Hematopoietic multipotent progenitor cell (in vitro differentiated cells): ENCODE measurements at regions not wholly inside any gene's neighbourhood (a gene's known extent, or its start where the extent isn't known, plus 50 kb on each side); places are given as distances from the start of the nearest gene placed in this dataset.
"Not testable (repeated sequence)": the region's sequence is repeated elsewhere in the genome, so short reads cannot be mapped to it uniquely, and the experiment has no call there.

Source experiments
- DNase-seq, 3 donors: peaks; one replicate each; pipeline ENCODE4 v3.0.0-alpha.2; 2011 to 2015; ENCODE audit warnings: low read depth in 2 of 3, low spot score in 2 of 3

DNA sequence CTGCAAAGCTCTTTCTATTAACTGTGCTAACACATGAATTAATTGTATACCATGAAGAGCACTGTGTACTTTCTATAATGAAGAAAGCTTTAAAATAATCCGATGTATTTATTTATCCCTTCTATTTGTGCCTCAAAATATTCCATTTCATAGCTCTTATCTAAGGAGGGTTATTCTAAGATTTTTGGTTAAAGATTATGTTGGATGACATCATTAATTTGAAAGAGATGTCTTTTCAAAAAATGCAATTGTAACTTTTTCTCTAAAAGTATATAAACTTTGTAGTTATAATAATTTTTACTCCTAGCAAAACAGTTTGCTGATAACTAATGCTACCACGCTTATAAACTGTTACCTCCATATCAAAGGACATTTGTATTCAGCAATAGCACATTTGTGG lies 192.4 kb upstream of the HSF2 start:
- no peak for DNase-seq

DNA sequence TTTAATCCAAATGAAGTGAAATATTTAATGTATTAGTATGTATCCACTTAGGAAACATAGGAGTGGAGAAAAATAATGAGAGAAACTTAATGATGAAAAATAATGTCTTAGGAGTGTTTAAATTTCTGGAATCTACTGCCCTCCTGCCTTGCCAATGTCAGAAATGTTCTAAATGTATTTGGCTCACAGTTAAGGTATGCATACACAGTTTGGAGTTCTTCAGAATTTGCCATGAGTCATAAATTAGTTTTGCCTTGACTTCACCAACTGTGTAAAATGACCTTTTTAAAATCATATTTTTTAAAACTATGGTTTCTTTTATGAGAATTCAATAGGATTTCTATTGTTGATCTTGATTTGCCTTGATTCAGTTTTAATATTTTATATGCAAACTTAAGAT lies 191.7 kb upstream of the HSF2 start:
- DNase-seq: no peak

DNA sequence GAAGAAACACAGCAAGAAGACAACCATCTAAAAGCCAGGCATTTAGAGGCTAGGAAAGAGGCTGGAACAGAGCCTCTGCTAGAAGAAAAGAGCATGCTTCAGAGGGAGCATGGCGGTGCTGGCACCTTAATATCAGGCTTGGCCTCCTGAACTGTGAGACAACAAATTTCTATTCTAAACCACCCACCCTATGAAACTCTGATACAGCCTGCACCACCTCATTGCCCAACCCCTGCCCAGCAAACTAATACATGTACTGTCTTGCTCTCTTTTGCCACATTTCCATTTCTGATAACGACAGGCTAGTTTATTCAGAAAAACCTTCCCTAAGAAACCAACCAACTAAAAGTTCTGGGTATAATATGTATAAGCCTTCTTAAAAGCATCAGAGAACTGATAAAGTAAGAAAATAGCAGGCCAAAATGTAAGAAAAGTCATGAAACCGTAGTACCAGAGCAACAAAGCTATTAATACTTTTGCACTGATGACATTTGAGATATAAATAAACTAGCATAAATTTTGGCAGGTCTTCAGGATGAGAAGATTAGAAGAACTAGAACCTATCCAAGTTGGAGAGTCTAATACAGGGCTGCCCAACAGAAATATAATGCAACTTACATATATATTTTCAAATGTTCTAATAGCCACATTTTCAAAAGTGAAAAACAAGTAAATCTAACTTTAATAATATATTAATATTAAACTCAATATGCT lies 184.7 kb upstream of the HSF2 start:
- DNase-seq: no peak

DNA sequence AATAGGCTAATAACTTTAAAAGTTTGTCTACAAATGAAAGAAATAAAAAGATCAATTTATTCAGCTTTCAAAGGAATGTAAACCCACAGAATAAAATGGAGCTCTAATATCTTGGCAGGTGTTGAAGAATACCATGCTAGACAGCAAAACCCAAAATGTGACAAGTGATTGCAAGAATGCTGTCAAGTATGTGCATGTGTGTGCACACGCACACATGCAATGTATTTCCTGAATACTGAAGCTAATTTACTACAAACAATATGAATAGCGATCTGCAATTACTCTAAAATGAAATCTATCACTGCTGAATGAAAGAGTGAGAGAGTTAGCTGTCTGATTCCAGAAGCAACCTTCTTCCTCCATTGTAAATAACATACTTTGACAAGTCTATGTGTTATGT lies 179.2 kb upstream of the HSF2 start:
- DNase-seq: no peak

DNA sequence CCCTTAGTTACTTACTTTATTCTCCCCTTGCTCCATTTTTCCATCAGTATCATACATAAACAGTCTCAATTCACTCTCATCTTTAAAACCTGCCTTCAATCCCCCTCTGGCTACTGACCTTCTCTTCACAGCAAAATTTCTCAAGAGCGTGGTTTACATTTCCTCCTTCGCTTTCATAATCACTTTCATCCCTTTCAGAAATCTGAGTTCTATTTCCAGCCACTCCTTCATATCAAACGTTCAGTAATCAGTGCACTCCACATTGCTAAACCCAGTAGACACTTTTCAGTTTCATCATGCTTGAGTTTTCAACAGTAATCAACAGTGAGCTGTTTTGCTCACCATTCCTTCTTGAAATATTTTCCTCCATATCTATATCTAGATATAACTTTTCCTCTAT lies 176.7 kb upstream of the HSF2 start:
- DNase-seq: no peak

DNA sequence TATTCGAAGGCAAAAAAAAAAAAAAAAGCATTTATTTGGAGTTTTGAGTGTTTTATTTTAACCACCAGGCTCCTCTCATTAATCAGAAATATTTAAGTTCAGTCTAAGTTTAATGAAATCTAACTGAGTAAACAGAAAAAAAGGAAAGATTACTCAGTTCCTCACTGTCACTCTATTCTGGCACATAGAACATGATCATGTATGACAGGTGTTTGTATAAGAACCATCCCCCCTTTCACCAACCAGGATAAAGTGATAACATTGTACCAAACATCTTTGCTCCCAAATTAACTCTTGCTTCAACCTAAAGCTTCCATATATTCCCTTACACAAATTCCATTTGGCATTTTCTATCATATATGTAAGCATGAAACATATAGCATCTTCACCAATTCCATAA lies 176.2 kb upstream of the HSF2 start:
- DNase-seq: no peak

DNA sequence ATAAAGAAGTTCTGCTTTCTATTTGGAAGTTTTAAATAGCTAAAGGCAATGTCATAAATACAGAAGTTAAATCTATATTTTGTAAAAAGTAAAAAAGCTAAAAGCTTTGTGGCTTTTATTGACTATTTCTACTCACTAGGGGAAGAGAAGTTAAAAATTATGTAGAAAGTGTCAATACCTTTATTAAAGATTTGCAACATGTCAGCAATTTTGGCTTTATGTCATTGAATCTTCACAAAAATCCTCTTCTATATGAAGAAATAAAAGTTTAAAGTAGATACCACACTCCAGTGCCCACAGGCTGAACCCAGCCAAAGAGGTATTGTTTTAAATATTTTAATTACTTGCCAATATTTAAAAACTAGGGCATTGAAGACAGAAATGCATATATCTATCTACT lies 160.6 kb upstream of the HSF2 start:
- no peak for DNase-seq

DNA sequence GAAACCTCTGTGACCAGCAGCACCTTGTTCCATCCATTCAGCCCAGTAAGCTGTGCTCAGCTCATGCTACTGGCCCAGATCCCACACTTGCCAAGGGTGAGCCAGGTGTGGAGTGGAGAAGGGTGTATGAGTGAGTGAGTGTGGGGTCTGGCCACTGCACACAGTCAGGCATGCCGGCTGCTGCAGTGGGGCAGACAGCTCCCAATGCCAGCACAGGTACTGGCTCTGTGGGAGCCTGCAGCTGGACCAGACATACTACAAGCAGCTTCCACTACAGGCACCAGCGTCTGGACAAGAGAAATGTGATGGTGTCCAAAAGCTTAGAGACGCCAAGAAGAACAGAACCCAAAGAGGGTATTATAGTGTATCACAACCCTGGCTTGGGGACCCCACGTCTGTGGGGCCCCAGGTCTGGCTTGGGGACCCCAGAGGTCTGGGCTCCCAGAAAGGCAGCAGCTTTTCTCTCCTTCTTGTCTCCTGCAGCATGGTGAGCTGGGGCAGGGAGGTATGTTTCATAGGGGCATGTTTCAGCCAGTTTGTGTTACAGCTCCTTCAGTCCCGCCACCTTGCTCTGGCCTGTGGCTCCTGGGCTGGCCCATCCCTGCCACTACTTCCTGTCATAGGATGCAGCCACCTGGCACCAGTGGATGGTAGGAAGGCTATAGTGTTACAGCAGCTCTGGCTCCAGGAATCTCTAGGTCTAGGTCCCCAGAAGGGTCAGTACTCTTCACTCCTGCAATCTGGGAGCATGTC lies 152.4 kb upstream of the HSF2 start:
- DNase-seq: no peak

DNA sequence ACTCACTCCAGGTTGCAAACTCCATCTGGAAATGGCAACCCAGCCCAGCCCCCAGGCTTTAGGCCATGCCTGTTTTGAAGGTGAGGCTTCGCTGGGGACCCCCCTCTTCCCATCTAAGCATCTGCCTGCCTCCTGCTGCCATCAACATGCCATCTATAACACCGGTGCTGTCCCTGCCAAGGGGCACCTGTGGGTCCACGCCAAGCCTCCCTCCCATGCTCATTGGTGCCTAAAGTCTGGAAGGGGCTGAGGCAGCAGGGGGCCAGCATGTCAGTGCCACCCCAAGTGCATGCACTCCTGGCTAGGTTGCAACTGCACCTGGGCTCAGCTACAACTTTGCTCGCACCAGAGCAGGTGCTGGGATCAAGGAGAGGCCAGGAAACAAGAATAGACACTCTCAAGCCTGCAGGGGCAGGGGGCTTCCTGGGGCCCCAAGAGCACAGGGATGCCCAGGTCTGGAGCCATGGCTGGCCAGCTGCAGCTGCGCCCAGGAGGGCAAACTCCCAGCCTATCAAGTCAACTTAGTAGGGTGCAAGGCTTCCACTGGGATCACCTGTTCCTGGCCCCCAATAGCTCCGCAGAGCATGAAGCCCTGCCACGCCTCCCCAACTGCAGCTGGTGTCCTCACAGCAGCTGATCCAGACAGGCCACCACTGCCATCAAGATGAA lies 151.3 kb upstream of the HSF2 start:
- DNase-seq: no peak

DNA sequence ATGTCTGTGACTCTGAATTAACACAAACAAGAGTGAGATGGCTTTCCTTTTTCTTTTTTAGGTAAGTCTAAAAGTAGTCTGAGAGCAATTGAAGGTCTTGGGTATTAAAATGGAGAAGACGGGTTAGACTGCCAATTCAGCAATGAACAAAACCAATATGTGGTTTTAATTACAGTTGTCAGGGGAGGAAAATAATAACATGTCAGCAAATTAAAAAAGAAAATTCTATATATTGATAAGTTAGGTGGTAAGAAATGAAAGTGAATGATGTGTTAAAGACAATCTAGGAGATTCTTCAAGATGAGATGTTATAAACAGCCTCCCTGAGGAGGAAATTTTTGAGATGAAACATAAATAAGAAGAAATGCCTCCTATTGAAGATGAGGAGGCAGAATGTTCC lies 150.6 kb upstream of the HSF2 start:
- no peak for DNase-seq

DNA sequence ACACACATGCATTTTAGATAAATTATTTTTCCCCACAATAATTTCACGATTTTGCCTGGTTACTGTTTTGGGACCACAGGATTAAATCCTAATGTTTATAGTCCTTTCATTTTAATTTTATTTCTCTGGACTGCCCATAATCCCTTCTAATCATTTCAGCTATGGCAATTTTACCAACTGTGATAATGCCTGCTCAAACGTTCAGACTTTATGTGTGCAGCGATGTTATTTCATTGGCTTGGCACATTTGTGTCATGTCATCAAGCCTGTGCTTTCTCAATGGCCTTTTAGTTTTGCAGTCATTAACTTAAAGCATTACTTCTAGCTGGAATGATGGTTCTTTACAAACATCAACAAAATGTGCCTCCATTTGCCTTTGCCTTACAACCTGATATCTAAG lies 140.6 kb upstream of the HSF2 start:
- DNase-seq: no peak

DNA sequence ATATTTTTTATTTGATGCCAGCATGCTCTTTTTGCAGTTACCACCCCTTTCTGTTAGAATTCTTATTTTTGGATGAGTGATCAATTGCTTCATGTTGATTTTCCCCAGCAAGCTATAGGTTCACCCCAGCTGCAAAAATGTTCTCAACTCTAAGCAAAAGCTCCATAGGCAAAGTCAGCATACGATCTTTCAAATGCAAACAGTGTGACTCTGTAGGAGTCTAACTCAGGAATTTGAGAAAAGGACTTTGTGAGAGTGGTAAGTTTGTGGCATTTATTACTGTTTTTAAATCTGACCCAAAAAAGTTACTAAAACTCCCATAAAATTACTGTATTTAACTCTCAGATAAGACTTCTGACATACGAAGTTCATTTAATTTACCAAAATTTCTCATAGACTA lies 134.9 kb upstream of the HSF2 start:
- no peak for DNase-seq

DNA sequence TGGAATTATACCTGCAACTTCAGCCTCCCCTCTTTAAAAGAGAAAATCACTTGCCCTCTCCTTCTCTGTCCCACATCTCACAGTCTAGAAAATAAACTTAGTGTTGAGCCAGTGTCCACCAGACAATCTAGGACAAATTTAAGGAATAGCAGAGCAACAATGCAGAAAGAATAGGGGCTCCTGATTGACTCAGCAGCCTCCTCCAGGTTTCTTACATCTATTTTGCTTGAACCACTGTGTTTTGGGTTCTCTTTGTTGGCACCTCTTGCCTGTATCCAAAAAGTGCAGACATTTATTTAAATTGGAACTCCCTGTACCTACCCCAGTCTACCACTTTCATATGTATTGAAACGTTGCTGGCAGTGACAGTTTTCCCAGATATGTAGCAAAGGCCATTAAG lies 133.7 kb upstream of the HSF2 start:
- no peak for DNase-seq

DNA sequence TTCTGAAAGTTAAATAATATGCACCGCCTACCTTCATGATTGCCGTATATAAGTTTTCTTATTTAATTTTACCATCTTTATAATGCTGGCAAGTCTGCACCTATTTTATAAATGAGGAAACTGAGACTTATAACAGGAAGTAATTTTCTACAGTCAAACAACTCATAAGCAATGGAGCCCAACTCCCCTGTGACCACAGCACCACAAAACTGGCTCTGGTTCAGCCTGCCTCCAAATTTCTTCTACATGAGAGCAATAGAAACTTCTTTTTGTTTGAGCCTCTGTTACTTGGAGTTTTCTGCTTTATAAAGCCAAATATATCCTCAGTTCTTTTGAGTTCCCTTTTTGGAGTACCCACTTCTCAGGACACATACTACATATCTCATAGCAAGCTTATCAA lies 131.1 kb upstream of the HSF2 start:
- DNase-seq: no peak

DNA sequence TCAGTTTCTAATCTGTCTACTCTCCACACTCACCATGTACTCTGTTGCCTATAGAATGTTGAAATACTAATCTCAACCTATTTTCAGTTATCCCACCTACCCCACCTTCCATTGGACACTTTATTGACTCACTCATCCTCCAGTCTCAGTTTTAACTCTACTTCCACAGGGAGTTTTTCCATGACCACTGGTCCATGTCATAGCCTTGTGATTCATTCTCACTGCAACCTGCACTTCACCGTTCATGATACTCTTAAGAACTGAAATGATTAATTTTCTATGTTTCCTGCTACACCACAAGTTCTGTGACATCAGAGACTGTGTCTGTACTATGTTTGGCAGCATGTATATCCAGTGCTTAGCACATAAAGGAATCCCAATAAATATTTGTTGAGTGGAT lies 122.8 kb upstream of the HSF2 start:
- no peak for DNase-seq

DNA sequence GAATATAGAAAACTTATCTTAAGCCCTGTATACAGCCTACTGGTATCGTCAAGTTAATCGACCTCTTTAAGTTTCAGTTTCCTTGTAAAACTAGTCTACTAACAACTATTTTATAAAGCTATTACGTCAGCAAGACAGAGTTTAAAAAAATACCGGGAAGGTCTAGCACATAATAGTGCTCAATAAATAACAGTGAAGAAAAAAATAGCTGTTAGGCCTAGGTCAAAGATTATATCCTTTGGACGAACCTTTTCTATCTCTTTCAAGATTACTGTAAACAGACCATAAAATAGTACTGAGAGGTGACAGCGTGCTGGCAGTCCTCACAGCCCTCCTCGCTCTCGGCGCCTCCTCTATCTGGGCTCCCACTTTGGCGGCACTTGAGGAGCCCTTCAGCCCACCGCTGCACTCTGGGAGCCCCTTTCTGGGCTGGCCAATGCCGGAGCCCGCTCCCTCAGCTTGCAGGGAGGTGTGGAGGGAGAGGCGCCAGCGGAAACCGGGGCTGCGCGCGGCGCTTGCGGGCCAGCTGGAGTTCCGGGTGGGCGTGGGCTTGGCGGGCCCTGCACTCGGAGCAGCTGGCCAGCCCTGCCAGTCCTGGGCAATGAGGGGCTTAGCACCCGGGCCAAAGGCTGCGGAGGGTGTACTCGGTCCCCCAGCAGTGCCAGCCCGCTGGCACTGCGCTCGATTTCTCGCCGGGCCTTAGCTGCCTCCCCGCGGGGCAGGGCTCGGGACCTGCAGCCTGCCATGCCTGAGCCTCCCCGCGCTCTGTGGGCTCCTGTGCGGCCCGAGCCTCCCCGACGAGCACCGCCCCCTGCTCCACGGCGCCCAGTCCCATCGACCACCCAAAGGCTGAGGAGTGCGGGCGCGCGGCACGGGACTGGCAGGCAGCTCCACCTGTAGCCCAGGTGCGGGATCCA lies 119.1 kb upstream of the HSF2 start:
- DNase-seq: not testable (repeated sequence)

DNA sequence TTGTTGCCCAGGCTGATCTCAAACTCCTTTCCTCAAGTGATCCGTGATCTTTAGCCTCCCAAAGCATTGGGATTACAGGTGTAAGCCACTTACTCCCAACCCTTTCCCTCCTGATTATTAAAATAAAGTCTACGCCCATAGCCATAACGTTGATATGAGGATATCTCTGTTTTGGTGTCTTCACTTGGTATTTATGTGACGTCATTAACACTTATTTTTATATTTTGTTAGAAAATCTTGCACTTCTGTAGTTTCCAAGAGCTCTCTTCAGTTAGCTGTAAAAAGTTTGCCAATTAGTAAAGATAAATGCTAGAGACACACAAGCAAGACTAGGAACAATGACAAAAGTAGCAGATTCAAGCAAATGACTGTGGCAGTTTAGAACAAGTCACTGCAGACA lies 115.6 kb upstream of the HSF2 start:
- DNase-seq: no peak

DNA sequence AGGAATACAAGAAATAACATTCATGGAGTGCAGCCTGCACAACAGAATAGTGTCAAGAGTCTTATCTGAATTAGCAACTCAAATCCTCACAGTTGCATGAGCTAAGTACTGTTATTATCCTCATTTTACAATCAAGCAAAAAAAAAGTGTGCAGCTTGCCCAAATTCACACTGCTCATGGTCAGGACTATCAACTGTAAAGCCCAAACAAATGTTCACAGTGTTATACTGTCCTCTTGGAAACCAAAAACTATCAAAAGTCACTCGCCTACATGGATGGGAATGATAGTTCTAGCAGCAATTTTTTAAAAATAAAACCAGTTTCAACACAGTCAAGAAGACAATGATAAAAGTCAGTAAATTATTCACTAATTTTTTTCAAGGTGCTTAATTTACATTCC lies 114.6 kb upstream of the HSF2 start:
- DNase-seq: no peak

DNA sequence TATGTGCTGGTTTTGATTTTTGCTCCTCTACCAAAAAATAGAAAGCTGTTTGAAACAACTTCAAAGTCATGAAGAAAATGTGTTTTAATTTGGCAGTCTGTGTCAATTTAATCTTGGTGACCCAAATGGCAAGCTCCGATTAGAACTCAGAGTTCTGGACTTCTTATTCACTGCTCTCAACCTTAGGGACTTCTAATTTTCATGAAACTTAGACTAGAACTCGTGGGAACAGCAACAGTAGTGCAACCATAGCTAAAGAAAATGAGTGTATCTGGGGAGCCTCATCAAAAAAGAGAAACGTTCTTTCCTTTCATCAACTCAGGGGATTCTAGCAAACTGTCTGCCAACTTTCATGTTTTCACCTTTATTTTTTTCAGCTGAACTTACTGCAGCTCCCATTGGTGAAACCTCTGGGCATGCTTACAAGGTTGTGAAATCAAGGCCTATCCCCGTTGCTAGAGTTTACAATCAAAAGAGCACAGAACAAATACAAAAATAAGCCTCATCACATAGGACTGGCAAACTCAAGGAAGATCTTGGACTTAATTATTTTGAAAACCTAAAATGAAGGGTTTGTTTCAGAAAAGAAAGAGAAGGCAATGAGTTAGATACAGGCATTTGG lies 114.0 kb upstream of the HSF2 start:
- no peak for DNase-seq

DNA sequence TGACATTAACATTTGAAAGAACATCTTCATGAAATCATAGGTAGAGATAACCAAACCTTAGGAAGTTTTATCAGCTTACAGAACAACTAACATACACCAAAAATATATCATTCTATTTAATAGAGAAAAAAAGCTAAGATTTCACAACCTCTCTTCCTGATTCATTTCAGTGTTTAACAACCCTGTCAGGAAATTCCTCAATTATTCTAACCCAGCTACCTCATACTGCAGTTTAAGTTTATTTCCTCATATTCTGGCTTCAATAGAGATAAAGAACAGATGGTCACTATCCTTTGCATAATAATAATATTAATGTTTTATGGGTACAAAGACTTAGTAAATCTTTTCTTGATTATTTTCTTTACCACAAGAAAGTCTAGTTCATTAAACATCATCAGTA lies 112.9 kb upstream of the HSF2 start:
- DNase-seq: no peak
